ENCODE measurements at regions not wholly inside any gene's neighbourhood (a gene's known extent, or its start where the extent isn't known, plus 50 kb on each side); places are given as distances from the start of the nearest gene placed in this dataset.

DNA sequence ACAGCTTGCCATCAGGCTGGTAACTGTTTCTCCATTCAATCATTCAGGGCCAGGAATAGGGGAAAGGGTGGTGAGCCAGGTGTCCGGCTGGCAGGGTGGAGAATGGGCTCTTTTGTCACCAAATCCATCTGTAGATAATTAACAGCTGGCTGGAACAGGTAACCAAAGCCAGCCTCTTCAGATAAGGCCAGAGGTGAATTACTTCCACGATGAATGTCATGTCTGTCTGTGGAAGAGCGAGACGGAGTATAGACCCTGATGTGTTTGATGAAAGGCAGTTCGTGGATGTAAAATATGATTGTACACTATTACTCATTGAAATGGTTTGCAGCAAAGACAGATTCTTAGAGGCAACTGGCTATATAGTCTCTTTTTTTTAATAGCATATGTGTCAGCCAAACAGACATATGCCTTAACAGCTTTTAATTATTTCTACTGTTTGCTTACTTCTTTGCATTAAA, 149.8 kb downstream of the KLF6 start:
- no peak for TF ChIP-seq POLR2A (IDR thresholded peaks at IDR 0.05)
- TF ChIP-seq, protein P1, sequence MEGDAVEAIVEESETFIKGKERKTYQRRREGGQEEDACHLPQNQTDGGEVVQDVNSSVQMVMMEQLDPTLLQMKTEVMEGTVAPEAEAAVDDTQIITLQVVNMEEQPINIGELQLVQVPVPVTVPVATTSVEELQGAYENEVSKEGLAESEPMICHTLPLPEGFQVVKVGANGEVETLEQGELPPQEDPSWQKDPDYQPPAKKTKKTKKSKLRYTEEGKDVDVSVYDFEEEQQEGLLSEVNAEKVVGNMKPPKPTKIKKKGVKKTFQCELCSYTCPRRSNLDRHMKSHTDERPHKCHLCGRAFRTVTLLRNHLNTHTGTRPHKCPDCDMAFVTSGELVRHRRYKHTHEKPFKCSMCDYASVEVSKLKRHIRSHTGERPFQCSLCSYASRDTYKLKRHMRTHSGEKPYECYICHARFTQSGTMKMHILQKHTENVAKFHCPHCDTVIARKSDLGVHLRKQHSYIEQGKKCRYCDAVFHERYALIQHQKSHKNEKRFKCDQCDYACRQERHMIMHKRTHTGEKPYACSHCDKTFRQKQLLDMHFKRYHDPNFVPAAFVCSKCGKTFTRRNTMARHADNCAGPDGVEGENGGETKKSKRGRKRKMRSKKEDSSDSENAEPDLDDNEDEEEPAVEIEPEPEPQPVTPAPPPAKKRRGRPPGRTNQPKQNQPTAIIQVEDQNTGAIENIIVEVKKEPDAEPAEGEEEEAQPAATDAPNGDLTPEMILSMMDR (IDR thresholded peaks at IDR 0.05): no peak
